ENCODE measurements at regions not wholly inside any gene's neighbourhood (a gene's known extent, or its start where the extent isn't known, plus 50 kb on each side); places are given as distances from the start of the nearest gene placed in this dataset.

DNA sequence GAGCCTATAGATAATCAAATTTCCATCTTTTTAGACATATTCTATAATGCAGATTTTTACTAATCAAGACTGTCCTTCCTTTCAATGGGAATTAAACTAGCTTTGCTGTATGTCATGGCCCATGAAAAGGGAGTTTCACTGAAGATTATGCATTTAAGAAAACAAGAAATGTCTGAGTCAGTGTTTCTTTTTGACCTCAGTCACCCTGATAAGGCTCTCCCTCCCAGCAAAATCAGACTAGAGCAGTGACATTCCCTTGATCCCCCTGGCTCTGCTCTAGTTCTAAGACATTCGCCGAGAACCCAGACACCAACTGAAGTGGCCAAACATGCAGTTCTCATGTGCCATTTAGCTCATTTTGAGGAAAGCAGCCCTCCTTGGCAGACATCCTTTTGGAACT, 442.0 kb downstream of the ACTL7B start:
- TF ChIP-seq CTCF (IDR thresholded peaks at IDR 0.05): no peak
- no peak for TF ChIP-seq POLR2AphosphoS5 (IDR thresholded peaks at IDR 0.05)
